Endothelial cell of umbilical vein (primary cell): ENCODE measurements at regions not wholly inside any gene's neighbourhood (a gene's known extent, or its start where the extent isn't known, plus 50 kb on each side); places are given as distances from the start of the nearest gene placed in this dataset.

Experiments used
- BruUV-seq: library from RNA; stranded (reverse); fragments of 400-500 nt; replicated peaks from 2 replicates; lab custom pipeline; 2021; lab: Mats Ljungman, UMichigan
- CTCF ChIA-PET: fragments of 300-600, 350-600 bp; sonication (Branson Sonifier 250); formaldehyde crosslinking; loops from one replicate; lab custom pipeline; 2021; ENCODE audit warnings: antibody characterized with exemption, inconsistent platforms; lab: Charles Lee
- POLR2A ChIA-PET: fragments of 300-600, 350-600 bp; sonication (Branson Sonifier 250); formaldehyde crosslinking; loops from one replicate; lab custom pipeline; 2021; ENCODE audit warnings: antibody characterized with exemption, inconsistent platforms; lab: Charles Lee
- DNase-seq: peaks from one replicate; pipeline ENCODE4 v3.0.0-alpha.2; 2011; ENCODE audit warnings: low read depth, low spot score
- FAIRE-seq: peaks from 2 replicates; lab custom pipeline; 2011; peaks lifted over from hg19 to GRCh38; lab: Jason Lieb, UNC
- H2AFZ ChIP-seq: 2 replicates; pipeline ENCODE4 v1.6.0; 2012; ENCODE audit warnings: low read depth, low read length, control low read depth, inconsistent platforms
- H3K27ac ChIP-seq: 2 replicates; pipeline ENCODE4 v1.5.1; 2011; ENCODE audit warnings: low read depth, mild to moderate bottlenecking, control low read depth, low read length, moderate library complexity; ENCODE audit not compliant: insufficient read depth
- H3K27me3 ChIP-seq, 2 experiments: 2 replicates each; pipeline versions ENCODE4 v1.6.0 to v1.6.1; 2011; ENCODE audit warnings: low read length in 2 of 2, mixed read lengths in 1 of 2; ENCODE audit not compliant: control insufficient read depth in 2 of 2, insufficient read depth in 2 of 2
- H3K36me3 ChIP-seq, 2 experiments: 2 replicates in 1 of 2; 3 replicates in 1 of 2; pipeline ENCODE4 v1.5.1; 2011; ENCODE audit warnings: low read length in 2 of 2, mild to moderate bottlenecking in 1 of 2, moderate library complexity in 1 of 2; ENCODE audit not compliant: control insufficient read depth in 2 of 2, insufficient read depth in 2 of 2; ENCODE audit errors: extremely low read depth in 1 of 2
- H3K4me1 ChIP-seq: 3 replicates; pipeline ENCODE4 v1.5.1; 2011; ENCODE audit warnings: mild to moderate bottlenecking, low read length; ENCODE audit not compliant: control insufficient read depth, insufficient read depth; ENCODE audit errors: extremely low read depth
- H3K4me2 ChIP-seq: 2 replicates; pipeline ENCODE4 v1.6.1; 2011; ENCODE audit warnings: low read length, control low read depth, mixed read lengths; ENCODE audit not compliant: insufficient read depth
- H3K4me3 ChIP-seq, 3 experiments: fragments of 200-600 bp in 1 of 3; sonication (generic), shearing (Covaris generic) in 1 of 3; replicated peaks in 1 of 3; 2 replicates each; pipeline ENCODE4 v1.5.1; 2011 to 2016; ENCODE audit warnings: control low read depth in 3 of 3, low read length in 3 of 3, mild to moderate bottlenecking in 2 of 3, inconsistent platforms in 1 of 3, low read depth in 1 of 3, moderate library complexity in 1 of 3; ENCODE audit not compliant: insufficient read depth in 1 of 3
- H3K79me2 ChIP-seq: 2 replicates; pipeline ENCODE4 v1.6.0; 2012; ENCODE audit warnings: low read length, inconsistent platforms; ENCODE audit not compliant: control insufficient read depth, insufficient read depth
- H3K9ac ChIP-seq: replicated peaks from 2 replicates; pipeline ENCODE3; 2011; ENCODE audit warnings: low read length, control low read depth; ENCODE audit not compliant: insufficient read depth; ENCODE audit errors: extremely low read depth
- H3K9me1 ChIP-seq: replicated peaks from 3 replicates; pipeline ENCODE4 v1.6.0; 2011; ENCODE audit warnings: mild to moderate bottlenecking, low read length; ENCODE audit not compliant: control insufficient read depth, insufficient read depth; ENCODE audit errors: extremely low read depth
- H3K9me3 ChIP-seq: replicated peaks from 2 replicates; pipeline ENCODE4 v1.5.1; 2012; ENCODE audit warnings: low read length, inconsistent platforms; ENCODE audit not compliant: control insufficient read depth, insufficient read depth
- H4K20me1 ChIP-seq: replicated peaks from 2 replicates; pipeline ENCODE3; 2011; ENCODE audit warnings: mild to moderate bottlenecking, low read length; ENCODE audit not compliant: control insufficient read depth, insufficient read depth; ENCODE audit errors: extremely low read depth
- CTCF ChIP-seq, 2 donors: IDR thresholded peaks; 1 replicate in 1 of 2; 2 replicates in 1 of 2; pipeline ENCODE4 v1.5.1; 2011; ENCODE audit warnings: low read length in 2 of 2, mild to moderate bottlenecking in 2 of 2, moderate library complexity in 2 of 2, control low read depth in 1 of 2, inconsistent platforms in 1 of 2, low read depth in 1 of 2; ENCODE audit not compliant: insufficient read depth in 1 of 2; ENCODE audit errors: extremely low read depth in 1 of 2
- EZH2 ChIP-seq: IDR thresholded peaks from 2 replicates; pipeline ENCODE4 v1.6.1; 2012; ENCODE audit warnings: borderline replicate concordance, low read depth, mild to moderate bottlenecking, moderate library complexity, low read length, inconsistent platforms; ENCODE audit not compliant: severe bottlenecking
- FOS ChIP-seq: IDR thresholded peaks from 2 replicates; pipeline ENCODE4 v1.6.1; 2011; ENCODE audit warnings: mild to moderate bottlenecking, low read length, moderate library complexity, borderline replicate concordance; ENCODE audit not compliant: insufficient read depth
- GATA2 ChIP-seq: IDR thresholded peaks from 2 replicates; pipeline ENCODE4 v1.7.0; 2011; ENCODE audit warnings: low read depth, mild to moderate bottlenecking, moderate library complexity, mixed read lengths, low read length; ENCODE audit not compliant: insufficient read length, insufficient read depth
- JUN ChIP-seq: IDR thresholded peaks from 2 replicates; pipeline ENCODE4 v1.6.1; 2011; ENCODE audit warnings: borderline replicate concordance, low read depth; ENCODE audit not compliant: insufficient read length, insufficient read depth
- MAX ChIP-seq: IDR thresholded peaks from 2 replicates; pipeline ENCODE4 v1.6.1; 2011; ENCODE audit not compliant: insufficient read depth, insufficient read length
- MYC ChIP-seq: IDR thresholded peaks from one replicate; pipeline ENCODE4 v1.6.1; 2011; ENCODE audit warnings: mild to moderate bottlenecking, low read depth, low read length
- POLR2A ChIP-seq: IDR thresholded peaks from 2 replicates; pipeline ENCODE4 v1.6.1; 2012; ENCODE audit warnings: low read depth, mild to moderate bottlenecking, control low read depth, low read length
- POLR2AphosphoS5 ChIP-seq: IDR thresholded peaks from 2 replicates; pipeline ENCODE4 v1.6.1; 2012; ENCODE audit warnings: low read depth, mild to moderate bottlenecking, control low read depth, low read length, moderate library complexity; ENCODE audit not compliant: insufficient read depth
- dilution Hi-C: fragments of 300-500 bp; cut with MboI; formaldehyde crosslinking; loops from one replicate; pipeline ENCODE4 v1.15.0; 2019; ENCODE audit warnings: low sequenced_read_pairs; ENCODE audit not compliant: extremely low pct_ligation_motif_present
- intact Hi-C: fragments of 100-400 bp; cut with micrococcal nuclease; formaldehyde crosslinking; loops from one replicate; pipeline ENCODE4 v1.10.0; 2022

GRCh38 chr2:182589121-182589520 is 126.9 kb upstream of the DNAJC10 start:
- CTCF ChIA-PET, result no interaction called here
- dilution Hi-C loops, result no loop called here
- intact Hi-C loops, result no loop called here
- Histone ChIP-seq H3K4me3 (no peak overlapping the region), H3K4me2 (no peak overlapping the region), H3K4me1 (no peaks in the 10 kb centered on the region), H3K27ac (no peak overlapping the region), H3K9ac (no peak overlapping the region), H3K79me2 (no peaks in the 10 kb centered on the region), H3K9me3 (no peaks in the 10 kb centered on the region), H3K27me3 (no peaks in the 10 kb centered on the region), H3K36me3 (no peaks in the 10 kb centered on the region), H3K9me1 (no peaks in the 10 kb centered on the region), H2AFZ (no peak overlapping the region), H4K20me1 (no peaks in the 10 kb centered on the region)
- no peak for TF ChIP-seq EZH2
- TF ChIP-seq POLR2A, result no peak
- TF ChIP-seq POLR2AphosphoS5, result no peak
- FAIRE-seq (no peak), DNase-seq (no peak)
- POLR2A ChIA-PET, result no interaction called here
- no TSS peak for BruUV-seq

- no peak overlapping the region for H3K4me3 ChIP-seq
- intact Hi-C loops, result no loop called here
- H3K27ac ChIP-seq, result no peak overlapping the region
- no peaks in the 10 kb centered on the region for H3K27me3 ChIP-seq
- no peaks in the 10 kb centered on the region for H3K36me3 ChIP-seq
- H3K79me2 ChIP-seq, result no peaks in the 10 kb centered on the region
- H3K4me2 ChIP-seq, result no peak overlapping the region
- ChIA-PET POLR2A (no interaction called here), CTCF (no interaction called here)
- dilution Hi-C loops, result no loop called here
- FAIRE-seq (no peak), DNase-seq (no peak)
- no peak overlapping the region for H3K9ac ChIP-seq
- H3K9me3 ChIP-seq, result no peaks in the 10 kb centered on the region
- H3K9me1 ChIP-seq, result no peaks in the 10 kb centered on the region
- no TSS peak for BruUV-seq
- no peak overlapping the region for H2AFZ ChIP-seq
- no peaks in the 10 kb centered on the region for H3K4me1 ChIP-seq
- TF ChIP-seq CTCF (IDR thresholded peaks at IDR 0.05; ENCODE audit: extremely low read depth in 1 of 2, insufficient read depth in 1 of 2, low read depth in 1 of 2, low read length in 2 of 2) (no peak), POLR2AphosphoS5 (no peak), GATA2 (no peak), MYC (no peak), FOS (no peak), POLR2A (no peak), JUN (no peak), MAX (no peak), EZH2 (no peak)
- no peaks in the 10 kb centered on the region for H4K20me1 ChIP-seq
Observed at GRCh38 chr2:182591774-182592173, 124.3 kb upstream of the DNAJC10 start.
